HS-5 (cell line): ENCODE measurements at regions not wholly inside any gene's neighbourhood (a gene's known extent, or its start where the extent isn't known, plus 50 kb on each side); places are given as distances from the start of the nearest gene placed in this dataset.
"Not testable (repeated sequence)": the region's sequence is repeated elsewhere in the genome, so short reads cannot be mapped to it uniquely, and the experiment has no call there.

Source experiments
- DNase-seq: peaks from one replicate; pipeline ENCODE4 v3.0.0-alpha.2; 2012; ENCODE audit warnings: low read depth

- no peak for DNase-seq
These were observed 181.9 kb upstream of the TTC14 start for GRCh38 chr3:180420016-180420415.

GRCh38 chr3:180420804-180421203 is 181.2 kb upstream of the TTC14 start:
- peak; percentile 39 for DNase-seq

DNA sequence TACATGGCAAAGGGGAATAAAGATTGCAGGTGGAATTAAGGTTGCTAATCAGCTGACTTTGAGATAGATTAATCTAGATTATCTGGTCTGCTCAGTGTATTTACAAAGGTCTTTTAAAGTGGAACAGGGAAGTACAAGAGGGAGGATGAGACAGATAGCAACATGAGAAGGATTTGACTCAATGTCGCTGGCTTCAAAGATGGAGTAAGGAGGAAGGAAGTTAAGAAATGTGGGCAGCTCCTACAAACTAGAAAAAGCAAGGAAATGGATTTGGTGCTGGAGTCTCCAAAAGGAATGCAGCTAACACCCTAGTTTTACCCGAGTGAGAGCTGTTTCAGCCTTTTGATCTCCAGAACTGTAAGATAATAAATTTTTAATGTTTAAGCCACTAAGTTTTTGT is 180.7 kb upstream of the TTC14 start:
- no peak for DNase-seq

- DNase-seq = no peak
These were observed 180.2 kb upstream of the TTC14 start for GRCh38 chr3:180421721-180422120.

- DNase-seq = not testable (repeated sequence)
These were observed 177.7 kb upstream of the TTC14 start for GRCh38 chr3:180424305-180424704.

DNA sequence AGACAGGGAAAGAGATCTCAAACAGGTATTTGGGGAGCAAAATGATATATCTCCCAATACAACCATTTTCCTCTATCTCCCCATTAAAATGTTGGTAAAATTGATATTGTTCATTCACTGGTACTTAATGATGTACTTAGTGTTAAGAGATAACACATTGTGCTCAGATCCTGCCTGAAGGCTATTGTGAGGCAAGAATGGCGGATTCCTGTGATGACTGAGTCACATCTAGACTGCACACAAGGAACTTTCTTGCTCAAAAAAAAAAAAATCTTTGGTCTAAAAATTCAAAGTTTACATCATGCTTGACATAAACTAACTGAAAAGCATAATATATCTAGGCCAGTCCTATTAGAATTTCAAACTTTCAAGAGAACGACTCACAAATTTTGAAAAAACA is 171.1 kb upstream of the TTC14 start:
- no peak for DNase-seq

DNA sequence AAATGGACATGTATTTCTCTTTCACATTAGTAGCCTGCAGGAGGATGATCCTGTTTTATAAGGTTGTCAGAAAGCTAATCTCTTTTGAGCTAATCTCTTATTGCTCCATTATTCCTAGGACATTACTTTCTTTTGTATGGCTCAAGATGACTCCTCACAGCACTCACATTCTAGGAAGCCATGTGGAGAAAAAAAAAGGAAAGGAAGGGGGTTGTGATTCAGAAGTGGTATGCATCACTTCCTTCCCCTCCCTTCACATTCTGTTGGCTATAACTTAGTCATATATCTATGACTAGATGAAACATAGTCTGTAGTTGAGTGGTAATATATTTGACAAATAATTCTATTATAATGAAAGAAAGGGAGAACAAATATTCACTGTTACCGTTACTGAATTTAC is 168.8 kb upstream of the TTC14 start:
- DNase-seq = peak; percentile 83

DNA sequence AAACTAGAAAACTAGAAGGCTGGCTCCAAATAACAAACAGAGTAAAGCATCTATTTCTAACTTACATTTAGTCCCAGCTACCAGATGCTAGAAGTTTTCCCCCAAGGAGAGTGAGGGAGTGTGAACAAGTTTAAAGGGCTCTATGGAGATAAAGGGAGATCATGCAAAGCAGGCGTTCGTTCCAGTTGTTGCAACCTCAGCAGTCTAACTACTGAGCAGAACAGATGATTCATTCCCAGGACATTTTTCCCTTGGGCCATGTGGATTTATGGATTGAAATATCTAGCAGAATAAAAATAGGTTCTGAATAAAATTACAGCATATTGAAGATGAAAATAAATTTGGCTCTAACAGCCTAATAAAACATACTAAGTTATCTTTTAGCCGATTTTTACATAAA is 154.8 kb upstream of the TTC14 start:
- no peak for DNase-seq

DNA sequence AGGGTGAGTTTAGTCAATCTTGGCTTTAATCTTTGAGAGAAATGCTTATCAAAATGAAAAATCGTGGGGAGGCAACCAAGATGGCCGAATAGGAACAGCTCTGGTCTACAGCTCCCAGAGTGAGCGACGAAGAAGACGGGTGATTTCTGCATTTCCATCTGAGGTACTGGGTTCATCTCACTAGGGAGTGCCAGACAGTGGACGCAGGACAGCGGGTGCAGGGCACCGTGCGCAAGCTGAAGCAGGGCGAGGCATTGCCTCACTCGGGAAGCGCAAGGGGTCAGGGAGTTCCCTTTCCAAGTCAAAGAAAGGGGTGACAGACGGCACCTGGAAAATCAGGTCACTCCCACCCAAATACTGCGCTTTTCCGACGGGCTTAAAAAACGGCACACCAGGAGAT is 153.6 kb upstream of the TTC14 start:
- DNase-seq = not testable (repeated sequence)

GRCh38 chr3:180457225-180457624 is 144.7 kb upstream of the TTC14 start:
- DNase-seq = no peak

DNA sequence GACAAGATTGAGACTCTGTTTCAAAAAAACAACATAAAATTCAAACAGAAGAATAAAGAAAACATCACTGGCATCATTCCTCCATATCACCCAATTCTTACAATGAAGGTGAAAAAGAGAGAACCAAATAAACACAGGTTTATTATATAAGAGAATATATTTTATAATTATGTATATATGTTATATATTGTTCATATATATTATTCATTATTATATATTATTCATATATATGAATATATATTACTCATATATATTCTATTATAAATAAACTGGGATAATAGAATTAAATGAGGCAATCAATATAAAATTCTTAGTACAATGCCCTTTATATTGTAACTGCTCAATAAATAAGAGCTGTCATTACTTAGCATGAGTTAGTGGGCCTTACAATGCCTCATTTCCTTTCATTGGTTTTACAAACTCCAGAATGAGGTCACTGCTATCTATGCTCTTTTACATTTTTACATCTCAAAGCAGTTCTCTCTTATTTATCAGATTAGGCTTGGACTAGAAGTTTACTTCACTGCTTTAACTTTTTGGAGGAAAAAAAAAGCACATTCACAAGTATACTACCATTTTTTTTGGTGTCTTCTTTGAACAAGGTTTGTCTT is 135.5 kb upstream of the TTC14 start:
- no peak for DNase-seq

- DNase-seq = peak; percentile 15
These were observed 134.8 kb upstream of the TTC14 start for GRCh38 chr3:180467177-180467576.

DNA sequence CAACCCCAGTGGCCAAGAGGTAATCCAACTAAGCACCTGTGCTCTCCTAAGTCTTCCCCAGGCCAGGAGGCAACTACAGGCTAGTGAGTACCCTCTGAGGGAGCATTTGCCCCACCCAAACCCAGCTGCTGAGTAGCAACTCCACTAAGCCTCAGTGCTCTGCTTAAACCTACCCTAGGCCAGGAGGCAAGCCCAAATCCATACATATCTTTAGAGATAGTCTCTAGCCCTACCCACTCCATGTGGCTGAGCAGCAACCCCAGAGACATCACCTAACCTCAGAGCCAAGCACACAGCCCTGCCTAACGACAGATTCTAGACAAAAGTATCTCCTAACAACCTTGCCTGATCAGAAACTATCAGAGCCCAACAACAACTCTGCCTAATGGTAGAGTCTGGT is 132.8 kb upstream of the TTC14 start:
- DNase-seq = no peak

DNA sequence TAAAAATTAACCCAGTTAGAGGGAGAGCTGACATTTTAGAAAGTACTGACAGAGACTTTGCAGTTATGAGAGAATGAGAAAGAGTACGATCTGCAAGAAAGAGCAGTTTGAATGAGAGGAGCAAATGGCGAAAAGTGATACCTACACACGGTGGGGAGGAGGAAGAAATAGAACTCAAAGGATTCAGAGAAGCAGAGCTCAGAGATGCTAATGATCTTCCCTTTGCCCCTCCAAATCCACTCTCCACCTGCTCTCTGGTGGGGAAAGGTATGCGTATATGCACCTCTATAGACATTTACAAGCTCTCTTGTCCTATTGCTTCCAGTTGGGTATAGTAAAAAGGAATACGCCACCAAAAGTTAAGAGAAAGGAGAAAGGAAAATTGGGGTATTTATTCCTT is 123.3 kb upstream of the TTC14 start:
- DNase-seq = no peak

- no peak for DNase-seq
These were observed 109.9 kb upstream of the TTC14 start for GRCh38 chr3:180492047-180492446.

DNA sequence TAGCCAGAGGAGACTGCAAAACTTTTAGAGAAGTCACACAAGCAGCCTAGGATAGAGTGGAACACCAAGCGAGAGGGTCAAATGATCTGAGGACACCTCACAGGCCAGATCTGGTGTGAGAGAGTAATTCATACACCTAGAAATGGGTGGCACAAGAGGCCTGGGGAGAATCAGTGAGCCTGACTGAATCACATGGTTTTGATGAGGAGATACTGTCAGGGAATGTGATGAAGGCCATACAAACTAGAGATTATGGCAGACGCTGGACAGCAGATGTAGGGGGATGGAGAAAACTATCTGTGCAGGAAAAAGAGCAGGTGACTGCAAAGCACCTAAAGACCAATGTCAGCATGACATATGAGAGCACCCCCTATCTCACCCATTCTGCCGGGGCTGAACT is 105.0 kb upstream of the TTC14 start:
- no peak for DNase-seq

GRCh38 chr3:180516368-180516767 is 85.6 kb upstream of the TTC14 start:
- DNase-seq = no peak

DNA sequence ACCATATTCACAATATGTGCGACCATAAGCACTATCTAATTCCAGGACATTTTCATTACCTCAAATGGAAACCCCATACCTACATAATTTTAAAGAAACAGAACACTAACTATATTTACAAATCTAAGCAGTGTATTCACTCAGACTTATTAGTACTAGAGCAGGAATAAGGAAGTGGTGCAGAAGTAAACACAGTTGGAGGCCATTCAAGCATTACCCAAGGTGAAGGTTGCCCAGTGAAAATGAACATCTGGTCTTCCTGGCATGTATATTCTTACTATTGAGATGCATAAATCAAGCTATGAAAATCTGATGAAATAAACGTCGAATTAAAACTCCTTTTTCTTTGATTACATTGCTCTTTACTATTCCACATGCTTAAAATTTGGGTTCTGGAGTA is 78.9 kb upstream of the TTC14 start:
- no peak for DNase-seq

GRCh38 chr3:180528843-180529242 is 73.1 kb upstream of the TTC14 start:
- no peak for DNase-seq

GRCh38 chr3:180529778-180530177 is 72.2 kb upstream of the TTC14 start:
- DNase-seq = no peak

GRCh38 chr3:180530276-180530675 is 71.7 kb upstream of the TTC14 start:
- no peak for DNase-seq

DNA sequence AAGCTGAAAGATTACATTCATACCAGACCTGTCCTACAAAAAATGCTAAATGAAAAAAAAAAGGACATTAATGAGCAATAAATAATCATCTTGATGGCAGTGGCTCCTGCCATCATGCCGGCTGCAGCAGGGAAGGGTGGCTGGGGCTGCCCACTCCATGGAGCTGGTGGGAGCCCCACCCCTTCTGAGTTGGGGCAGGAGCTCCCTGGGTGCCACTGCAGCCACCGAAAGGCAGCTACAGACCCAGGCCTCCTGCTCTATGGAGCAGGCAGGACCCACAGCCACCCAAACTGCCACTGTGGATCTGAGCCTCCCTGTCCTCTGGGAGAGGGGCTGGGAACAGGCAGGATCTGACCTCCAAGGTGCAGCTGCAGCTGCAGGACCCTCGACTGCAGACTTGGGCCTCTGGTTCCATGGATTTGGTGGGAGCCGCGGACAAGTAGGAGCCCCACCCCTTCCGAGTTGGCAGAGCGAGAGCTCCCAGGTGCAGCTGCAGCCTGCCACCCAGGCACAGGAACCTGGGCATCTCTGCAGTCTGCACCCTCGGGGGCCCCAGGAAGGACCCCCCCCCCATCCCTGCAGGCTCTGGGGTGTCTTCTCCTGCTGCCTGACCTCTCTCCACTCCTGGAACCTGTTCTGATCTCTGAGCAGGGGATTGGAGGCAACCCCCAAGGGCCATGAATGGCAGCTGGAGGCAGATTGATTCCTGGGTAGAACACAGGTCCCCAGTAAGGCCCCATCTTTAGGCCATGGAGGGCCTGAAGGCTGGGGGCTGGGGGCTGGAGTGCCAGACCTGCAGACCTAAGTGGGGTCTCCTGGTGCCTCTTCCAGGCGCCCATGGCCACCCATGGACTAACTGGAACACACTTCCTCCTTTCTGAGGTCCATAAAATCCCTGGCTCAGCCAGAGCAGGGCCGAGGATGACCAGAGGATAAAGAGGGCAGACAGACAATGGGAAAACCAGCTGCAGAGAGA is 70.4 kb upstream of the TTC14 start:
- no peak for DNase-seq

GRCh38 chr3:180534828-180535227 is 67.1 kb upstream of the TTC14 start:
- DNase-seq = no peak

- no peak for DNase-seq
These were observed 63.5 kb upstream of the TTC14 start for GRCh38 chr3:180538493-180538892.
